NCI-H446 (cell line): ENCODE measurements at regions not wholly inside any gene's neighbourhood (a gene's known extent, or its start where the extent isn't known, plus 50 kb on each side); places are given as distances from the start of the nearest gene placed in this dataset.

Experiments
- DNase-seq, 2 experiments: peaks; one replicate each; lab custom pipeline; 2025; lab: John Stamatoyannopoulos, UW

- no peak for DNase-seq
These were observed 285.4 kb downstream of the BAMBI start for GRCh38 chr10:28962768-28963167.

- no peak for DNase-seq
These were observed 286.4 kb downstream of the BAMBI start for GRCh38 chr10:28963539-28964221.

GRCh38 chr10:28965937-28966336 lies 288.6 kb downstream of the BAMBI start:
- DNase-seq, result no peak

GRCh38 chr10:28967031-28967430 lies 289.7 kb downstream of the BAMBI start:
- DNase-seq, result no peak

DNA sequence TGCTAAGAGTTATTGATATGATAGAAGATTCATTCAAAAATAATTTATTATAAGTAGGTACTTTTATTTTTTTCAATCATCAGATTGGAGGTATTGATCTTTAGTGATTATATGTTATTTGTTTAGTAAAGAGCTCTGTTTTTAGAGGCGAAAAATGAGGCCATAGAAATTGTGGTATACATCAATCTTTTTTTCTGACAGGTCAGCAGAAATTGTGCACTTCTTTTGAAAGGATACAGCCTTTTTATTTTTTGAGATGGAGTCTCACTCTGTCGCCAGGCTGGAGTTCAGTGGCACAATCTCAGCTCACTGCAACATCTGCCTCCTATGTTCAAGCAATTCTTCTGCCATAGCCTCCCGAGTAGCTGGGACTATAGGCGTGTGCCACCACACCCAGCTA lies 292.1 kb downstream of the BAMBI start:
- DNase-seq, result no peak

GRCh38 chr10:28970231-28970630 lies 292.9 kb downstream of the BAMBI start:
- no peak for DNase-seq

DNA sequence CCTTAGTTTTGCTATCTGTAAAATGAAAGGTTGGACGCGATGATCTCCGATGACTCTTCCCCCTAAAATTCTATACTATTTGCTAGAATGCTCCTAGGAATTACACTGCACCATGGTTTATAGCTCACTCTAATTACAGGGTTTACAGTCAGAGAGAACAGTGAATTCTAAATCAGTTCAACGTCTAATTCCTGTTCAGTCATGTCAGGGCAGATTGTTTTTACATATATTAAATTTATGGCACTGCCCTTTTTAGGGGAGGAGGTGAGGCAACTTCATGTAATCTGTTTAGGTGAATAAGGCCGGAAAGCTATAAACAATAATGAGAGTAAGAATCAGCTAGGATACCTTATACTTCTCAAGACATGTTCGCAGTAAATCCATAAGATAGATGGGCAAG lies 293.9 kb downstream of the BAMBI start:
- DNase-seq, result no peak

DNA sequence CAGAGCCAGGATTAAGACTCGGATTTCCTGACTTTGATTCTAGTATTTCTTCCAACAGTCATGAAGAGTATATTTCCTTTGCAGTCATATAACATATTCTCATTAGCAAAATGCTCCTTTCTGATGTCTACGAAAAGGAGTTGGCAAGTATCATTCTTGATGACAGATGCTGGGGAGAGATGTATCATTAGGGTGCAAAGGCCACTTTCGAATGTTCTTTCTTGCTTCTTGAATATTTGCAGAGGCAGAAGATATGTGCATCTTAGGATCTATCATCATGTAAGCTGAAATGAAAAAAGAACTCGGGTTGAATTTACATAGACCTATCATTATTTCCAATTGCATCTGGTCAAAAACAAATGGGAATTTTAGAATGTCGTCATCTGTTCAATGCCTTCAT lies 294.4 kb downstream of the BAMBI start:
- no peak for DNase-seq

DNA sequence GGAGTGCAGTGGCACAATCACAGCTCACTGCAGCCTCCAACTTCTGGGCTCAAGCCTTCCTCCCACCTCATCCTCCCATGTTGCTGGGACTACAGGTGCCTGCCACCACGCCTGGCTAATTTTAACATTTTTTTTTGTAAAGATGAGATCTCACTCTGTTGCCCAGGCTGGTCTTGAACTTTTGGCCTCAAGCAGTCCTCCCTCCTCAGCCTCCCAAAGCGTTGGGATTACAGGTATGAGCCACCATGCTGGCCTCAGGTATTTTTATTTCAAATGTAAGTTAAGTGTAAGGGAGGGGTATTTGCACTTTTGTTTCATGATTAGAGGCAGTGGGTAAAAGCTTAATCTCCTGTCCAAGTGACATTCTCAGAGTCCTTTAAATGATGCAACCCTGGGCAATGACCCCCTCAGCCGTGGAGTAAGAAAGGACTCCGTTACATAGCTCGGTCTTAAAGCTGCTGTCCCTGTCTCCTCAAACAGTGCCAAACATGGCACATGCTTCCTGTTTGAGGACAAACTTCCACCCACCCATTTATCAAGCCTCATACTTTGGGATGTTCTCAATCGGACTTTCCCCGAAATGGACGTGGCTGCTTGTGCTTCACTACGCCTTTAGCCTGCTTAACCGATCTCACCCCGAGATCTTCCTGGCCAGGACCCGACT lies 296.1 kb downstream of the BAMBI start:
- no peak for DNase-seq

DNA sequence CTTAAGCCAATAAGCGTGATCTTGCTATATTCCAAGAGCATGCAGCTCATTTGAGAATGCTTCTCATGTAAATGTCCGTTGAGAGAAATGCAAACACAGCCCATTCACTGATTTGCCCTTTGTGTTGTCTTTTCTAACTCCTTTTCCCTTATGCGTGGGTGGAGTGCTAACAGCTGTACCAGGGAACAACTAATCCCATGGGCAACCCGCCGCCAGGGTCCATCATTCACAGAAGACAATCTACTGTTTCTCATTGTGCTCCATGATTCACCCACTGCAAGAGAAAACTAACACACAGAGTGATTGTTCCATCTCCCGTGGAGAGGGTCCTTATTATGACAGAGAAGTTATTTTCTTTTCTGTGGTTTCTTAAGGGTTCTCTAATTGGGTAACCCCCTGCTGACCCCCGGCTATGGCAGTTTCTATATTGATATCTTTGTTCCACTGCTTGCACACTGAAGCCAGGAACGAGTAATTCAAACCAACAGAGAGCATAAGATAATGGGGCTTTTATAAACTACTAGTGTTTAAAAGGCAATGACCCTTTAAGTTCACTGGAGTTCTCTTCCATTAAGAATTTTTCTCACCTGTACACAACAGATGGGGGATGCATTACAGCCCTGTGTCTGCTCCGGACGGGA lies 298.7 kb downstream of the BAMBI start:
- DNase-seq, result no peak

- DNase-seq, result no peak
These were observed 300.2 kb downstream of the BAMBI start for GRCh38 chr10:28977518-28977917.

GRCh38 chr10:28980264-28980663 lies 302.9 kb downstream of the BAMBI start:
- no peak for DNase-seq

- DNase-seq, result no peak
These were observed 303.7 kb downstream of the BAMBI start for GRCh38 chr10:28981007-28981406.

GRCh38 chr10:28982974-28983373 lies 305.7 kb downstream of the BAMBI start:
- DNase-seq, result no peak

DNA sequence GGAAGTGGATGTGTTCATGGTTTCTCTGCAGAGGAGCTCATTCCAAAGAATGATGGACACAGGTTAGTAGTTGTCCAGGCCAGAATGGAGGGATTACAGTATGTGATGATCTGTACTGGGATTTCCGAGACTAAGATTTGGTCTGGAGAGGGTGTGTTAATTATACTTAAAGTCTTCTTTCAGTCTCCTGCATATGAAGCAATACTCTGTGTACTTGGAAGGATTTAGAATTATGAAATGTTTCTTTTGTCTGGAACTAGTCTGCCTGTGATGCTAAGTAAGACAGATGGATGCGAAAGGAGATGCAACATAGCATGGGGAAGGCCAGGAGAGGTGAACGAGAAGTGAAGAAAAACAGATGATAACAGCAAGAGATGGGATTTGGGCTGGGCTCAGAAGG lies 305.1 kb upstream of the LYZL1 start:
- no peak for DNase-seq

DNA sequence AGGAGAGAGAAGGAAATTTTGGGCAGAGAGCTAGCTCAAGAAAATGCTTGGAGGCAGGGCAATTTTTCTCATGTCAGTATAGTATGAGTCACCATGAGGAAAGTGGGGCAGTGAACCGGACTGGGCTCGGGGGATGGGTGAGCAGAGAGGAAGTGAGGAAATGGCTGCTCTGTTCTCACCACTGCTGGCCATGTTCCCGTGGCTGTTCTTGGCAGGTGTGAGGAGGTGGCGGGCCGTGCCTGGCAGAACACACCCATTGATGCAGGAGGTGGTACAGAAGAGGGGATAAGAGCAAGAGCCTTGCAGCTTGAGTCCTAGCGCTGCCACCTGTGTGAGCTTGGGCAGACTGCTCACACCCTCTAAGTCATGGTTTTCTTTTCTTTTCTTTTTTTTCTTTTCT lies 304.4 kb upstream of the LYZL1 start:
- DNase-seq, result no peak

DNA sequence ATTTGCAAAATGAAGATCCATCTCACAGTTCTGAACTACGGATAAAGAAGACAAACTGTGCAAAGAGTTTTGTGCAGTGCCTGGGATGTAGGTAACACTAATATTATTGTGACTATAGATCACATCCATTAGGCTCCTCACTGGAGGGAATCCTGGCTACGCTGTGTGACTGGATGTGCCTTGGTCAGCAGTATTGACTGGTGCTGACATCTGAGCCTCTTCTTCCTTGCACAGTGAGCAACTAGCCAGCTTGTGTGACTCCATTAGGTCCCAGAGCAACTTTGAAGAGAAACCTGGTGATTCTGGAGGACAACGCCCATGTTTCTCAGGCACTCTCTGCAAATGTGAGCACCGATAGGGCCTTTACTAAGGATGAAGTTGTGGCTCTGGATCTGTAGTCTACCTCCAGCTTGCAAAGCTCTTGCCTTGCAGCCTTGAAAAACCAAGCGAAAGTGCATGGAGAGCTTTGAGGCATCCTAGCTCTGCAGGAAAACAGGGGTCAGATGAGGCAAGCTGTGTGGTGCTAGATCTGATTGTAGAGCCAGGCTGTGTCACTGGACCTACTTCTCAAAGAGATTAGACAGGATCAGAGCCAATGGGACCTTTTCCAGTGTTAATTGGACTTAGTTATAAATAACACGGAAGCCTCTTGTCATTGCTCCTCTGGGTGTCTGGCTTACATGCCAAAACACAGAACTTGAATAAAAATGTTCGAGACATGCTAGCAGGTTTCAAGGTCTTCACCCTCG lies 303.6 kb upstream of the LYZL1 start:
- no peak for DNase-seq

DNA sequence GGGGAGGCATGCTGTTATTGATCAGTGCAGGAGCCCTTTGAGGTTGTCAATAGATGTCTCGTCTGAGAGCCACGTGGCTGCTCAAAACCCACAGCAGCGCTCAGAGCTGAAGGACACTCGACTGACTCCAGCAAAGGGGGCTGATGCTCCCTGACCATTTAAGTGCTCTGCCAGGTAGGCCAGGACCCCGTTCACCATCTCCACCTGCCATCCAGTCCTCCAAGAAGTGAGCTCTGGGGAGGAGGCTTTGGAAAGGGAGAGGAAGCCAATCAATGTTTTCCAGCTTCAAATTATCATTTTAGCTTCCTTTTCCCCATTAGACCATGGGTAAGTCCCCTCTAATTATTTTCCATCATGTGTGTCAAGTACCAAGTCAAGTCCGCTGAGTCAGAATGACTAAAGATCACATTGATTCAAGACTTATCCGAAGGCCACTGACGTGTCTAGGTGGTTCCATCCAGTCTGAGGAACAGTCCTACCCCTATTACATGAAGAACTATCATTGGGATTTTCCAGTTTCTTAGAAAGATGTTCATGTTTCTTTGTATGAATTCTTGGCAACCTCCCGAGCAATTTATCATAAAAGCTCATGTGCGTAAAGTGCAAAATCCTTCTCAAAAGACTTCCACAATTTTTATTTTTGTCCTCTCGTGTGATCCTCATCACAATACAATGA lies 302.6 kb upstream of the LYZL1 start:
- no peak for DNase-seq

- DNase-seq, result no peak
These were observed 302.0 kb upstream of the LYZL1 start for GRCh38 chr10:28986856-28987255.

DNA sequence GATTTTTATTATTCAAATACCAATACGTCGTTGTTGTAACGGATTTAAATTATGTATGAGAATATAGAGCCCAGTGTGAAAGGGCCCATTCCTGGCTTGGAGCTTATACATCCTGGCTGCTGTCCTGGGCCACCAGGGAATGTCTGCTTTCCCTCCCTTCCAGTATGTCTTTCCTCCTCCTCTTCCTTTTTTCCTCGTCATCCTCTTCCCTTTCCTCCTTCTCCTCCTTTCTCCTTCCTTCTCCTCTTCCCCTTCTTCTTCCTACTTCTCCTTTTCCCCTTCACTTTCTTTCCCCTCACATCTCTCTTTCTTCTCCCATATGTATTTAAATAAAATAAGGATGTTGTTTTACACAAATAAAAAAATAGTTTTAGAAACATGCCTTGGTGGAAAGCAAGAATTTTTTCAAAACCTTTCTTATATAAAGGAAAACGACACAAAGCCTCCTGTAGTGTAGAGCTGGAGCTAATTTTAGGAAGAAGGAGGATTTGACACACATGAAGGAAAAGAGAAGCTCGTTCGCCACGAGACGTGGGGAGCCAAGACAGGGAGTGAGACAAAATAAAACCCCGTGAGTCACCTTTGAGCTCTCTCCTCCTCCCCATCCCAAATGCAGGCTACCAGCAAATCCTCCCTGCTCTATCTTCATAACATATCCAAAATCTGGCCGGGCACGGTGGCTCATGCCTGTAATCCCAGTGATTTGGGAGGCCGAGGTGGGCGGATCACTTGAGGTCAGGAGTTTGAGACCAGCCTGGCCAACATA lies 301.1 kb upstream of the LYZL1 start:
- DNase-seq, result no peak

- DNase-seq, result no peak
These were observed 299.9 kb upstream of the LYZL1 start for GRCh38 chr10:28988980-28989379.
